ENCODE measurements at regions not wholly inside any gene's neighbourhood (a gene's known extent, or its start where the extent isn't known, plus 50 kb on each side); places are given as distances from the start of the nearest gene placed in this dataset.

- no peak for DNase-seq
Measured at GRCh38 chr4:79017481-79017880, 78.2 kb upstream of the PAQR3 start.

- no peak for DNase-seq
Measured at GRCh38 chr4:79016878-79017277, 77.6 kb upstream of the PAQR3 start.

- DNase-seq = peak; percentile 80
Measured at GRCh38 chr4:79015411-79015810, 76.2 kb upstream of the PAQR3 start.

GRCh38 chr4:79014230-79014629 lies 75.0 kb upstream of the PAQR3 start:
- DNase-seq = no peak

GRCh38 chr4:79013756-79014155 lies 74.5 kb upstream of the PAQR3 start:
- no peak for DNase-seq

GRCh38 chr4:78990938-78991810 lies 51.9 kb upstream of the PAQR3 start:
- DNase-seq = no peak

GRCh38 chr4:78989697-78990270 lies 50.5 kb upstream of the PAQR3 start:
- DNase-seq = no peak
